ENCODE measurements at regions not wholly inside any gene's neighbourhood (a gene's known extent, or its start where the extent isn't known, plus 50 kb on each side); places are given as distances from the start of the nearest gene placed in this dataset.
A peak's percentile ranks its signal among the peaks of the same experiment; 100 is the strongest.

DNA sequence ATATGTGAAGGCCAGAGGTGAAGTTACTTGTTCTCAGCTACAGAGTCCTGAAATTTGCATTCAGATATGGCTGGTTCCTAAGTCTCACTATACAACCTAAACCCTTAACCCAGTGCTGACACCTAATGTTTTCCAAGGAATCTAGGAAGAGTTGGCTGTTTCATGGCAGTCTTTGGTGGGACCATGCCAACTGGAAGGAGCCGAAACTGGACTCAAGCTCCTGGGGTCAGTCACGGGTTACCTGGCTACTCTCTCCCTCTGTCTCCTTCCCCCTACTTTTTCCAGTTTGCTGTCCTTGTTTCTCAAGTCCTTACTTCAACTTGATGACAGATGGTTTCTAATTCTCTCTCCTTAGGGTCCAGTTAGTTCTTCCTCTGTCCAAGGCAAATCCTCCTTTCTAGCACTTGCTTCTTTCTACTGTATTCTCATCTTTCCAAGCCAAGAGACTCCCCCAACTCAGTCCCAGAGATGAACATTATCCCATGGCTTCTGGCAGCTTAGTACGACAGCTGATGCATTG lies 88.6 kb upstream of the COL6A5 start:
- TF ChIP-seq, protein P1, sequence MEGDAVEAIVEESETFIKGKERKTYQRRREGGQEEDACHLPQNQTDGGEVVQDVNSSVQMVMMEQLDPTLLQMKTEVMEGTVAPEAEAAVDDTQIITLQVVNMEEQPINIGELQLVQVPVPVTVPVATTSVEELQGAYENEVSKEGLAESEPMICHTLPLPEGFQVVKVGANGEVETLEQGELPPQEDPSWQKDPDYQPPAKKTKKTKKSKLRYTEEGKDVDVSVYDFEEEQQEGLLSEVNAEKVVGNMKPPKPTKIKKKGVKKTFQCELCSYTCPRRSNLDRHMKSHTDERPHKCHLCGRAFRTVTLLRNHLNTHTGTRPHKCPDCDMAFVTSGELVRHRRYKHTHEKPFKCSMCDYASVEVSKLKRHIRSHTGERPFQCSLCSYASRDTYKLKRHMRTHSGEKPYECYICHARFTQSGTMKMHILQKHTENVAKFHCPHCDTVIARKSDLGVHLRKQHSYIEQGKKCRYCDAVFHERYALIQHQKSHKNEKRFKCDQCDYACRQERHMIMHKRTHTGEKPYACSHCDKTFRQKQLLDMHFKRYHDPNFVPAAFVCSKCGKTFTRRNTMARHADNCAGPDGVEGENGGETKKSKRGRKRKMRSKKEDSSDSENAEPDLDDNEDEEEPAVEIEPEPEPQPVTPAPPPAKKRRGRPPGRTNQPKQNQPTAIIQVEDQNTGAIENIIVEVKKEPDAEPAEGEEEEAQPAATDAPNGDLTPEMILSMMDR (IDR thresholded peaks at IDR 0.05; ENCODE audit: unreplicated experiment): no peak
- Mint-ChIP-seq H3K27me3 (ENCODE audit: low read depth) (peaks cover 13% of the 10 kb centered on the region), H3K4me3 (no peak overlapping the region), H3K36me3 (no peaks in the 10 kb centered on the region), H3K4me1 (peaks cover 29% of the 10 kb centered on the region), H3K27ac (no peak overlapping the region), H3K9me3 (no peaks in the 10 kb centered on the region)
- DNase-seq (ENCODE audit: low spot score in 2 of 2, unreplicated experiment in 2 of 2): no peak

DNA sequence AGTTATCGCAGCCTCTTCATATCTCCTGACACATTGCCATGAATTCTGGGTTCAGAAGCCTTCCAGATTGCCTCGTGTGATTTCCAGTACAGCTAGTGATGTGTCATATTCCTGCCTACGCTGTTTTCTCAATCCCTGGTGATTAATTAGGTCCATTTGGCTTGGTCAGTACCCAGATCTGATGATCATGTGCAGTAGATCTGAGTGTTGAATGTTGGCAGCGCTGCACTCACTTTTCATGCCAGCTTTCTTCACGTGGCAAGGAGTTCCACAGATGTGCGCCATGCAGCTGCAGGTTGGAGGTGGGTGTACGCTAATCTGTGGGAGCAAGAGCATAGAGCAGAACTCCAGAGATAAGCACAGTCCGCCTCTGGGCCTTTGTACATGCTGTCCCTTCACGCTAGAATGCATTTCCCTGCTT lies 86.9 kb upstream of the COL6A5 start:
- no peak for DNase-seq (ENCODE audit: low spot score in 2 of 2, unreplicated experiment in 2 of 2)
- peak overlapping the region; percentile 15 for H3K27ac Mint-ChIP-seq
- peaks cover 3% of the 10 kb centered on the region for H3K27me3 Mint-ChIP-seq (ENCODE audit: low read depth)
- TF ChIP-seq, protein P1 (IDR thresholded peaks at IDR 0.05; ENCODE audit: unreplicated experiment): no peak
- H3K4me3 Mint-ChIP-seq: no peak overlapping the region
- H3K4me1 Mint-ChIP-seq: peaks cover 31% of the 10 kb centered on the region
- H3K36me3 Mint-ChIP-seq: no peaks in the 10 kb centered on the region
- H3K9me3 Mint-ChIP-seq: no peaks in the 10 kb centered on the region

DNA sequence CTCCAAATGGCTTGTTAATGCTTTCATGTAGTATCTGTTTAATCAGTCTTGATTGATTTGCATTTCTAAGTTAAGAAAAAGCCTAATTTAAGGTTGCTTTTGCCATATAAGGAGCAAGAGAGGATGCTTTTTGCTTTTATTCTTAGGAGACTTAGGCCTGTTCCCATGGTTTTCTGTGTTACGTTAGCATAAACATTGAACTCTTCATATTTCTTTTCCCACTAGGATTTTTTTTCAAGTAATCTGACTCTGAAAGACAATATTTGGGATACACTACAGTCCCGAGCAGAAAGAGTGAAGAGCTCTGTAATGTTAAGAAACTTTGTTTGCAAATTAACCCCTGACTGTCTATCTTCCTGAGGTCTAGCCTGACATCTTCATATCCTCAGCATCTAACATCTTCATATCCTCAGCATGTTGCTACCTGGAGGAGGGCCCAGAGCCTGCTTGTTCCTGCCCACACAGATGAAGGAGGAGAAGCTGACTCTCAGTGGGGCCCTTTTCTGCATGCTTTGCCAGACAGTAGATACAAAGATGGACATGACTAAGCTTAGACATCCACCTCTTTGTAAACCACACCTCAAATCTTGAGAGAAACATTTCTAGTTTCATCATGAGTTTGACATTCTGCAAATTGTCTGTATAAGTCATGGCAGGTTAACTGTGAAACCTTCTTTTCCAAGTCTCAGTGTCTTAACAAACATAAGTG lies 86.2 kb upstream of the COL6A5 start:
- DNase-seq (ENCODE audit: low spot score in 2 of 2, unreplicated experiment in 2 of 2): no peak
- H3K27me3 Mint-ChIP-seq (ENCODE audit: low read depth): peaks cover 3% of the 10 kb centered on the region
- H3K4me1 Mint-ChIP-seq: peaks cover 31% of the 10 kb centered on the region
- TF ChIP-seq, protein P1 (IDR thresholded peaks at IDR 0.05; ENCODE audit: unreplicated experiment): no peak
- H3K27ac Mint-ChIP-seq: peak overlapping the region; percentile 27
- no peaks in the 10 kb centered on the region for H3K9me3 Mint-ChIP-seq
- H3K4me3 Mint-ChIP-seq: no peak overlapping the region
- H3K36me3 Mint-ChIP-seq: no peaks in the 10 kb centered on the region

DNA sequence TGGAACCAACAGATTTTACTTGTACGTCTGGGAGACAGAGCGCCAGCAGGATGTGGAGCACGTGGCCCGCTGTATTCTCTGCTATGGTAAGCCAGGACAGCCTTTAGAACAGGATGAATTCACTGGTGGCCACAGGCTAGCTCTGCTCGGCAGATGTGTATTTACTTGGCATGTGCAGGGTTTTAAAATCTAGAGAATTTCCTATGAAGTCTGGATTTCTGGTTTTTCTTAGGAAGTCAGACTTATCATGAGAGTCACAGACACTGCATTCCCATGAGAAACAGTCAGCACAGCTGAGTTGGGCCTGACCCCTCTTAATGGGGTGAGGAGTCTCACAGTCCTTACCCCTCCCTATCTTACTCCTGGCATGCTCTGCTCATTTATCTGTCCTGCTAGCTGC lies 84.6 kb upstream of the COL6A5 start:
- DNase-seq (ENCODE audit: low spot score in 2 of 2, unreplicated experiment in 2 of 2): no peak
- no peaks in the 10 kb centered on the region for H3K9me3 Mint-ChIP-seq
- TF ChIP-seq, protein P1 (IDR thresholded peaks at IDR 0.05; ENCODE audit: unreplicated experiment): no peak
- H3K36me3 Mint-ChIP-seq: no peaks in the 10 kb centered on the region
- H3K27me3 Mint-ChIP-seq (ENCODE audit: low read depth): peaks cover 3% of the 10 kb centered on the region
- H3K4me3 Mint-ChIP-seq: no peak overlapping the region
- H3K27ac Mint-ChIP-seq: no peak overlapping the region
- peaks cover 31% of the 10 kb centered on the region for H3K4me1 Mint-ChIP-seq

DNA sequence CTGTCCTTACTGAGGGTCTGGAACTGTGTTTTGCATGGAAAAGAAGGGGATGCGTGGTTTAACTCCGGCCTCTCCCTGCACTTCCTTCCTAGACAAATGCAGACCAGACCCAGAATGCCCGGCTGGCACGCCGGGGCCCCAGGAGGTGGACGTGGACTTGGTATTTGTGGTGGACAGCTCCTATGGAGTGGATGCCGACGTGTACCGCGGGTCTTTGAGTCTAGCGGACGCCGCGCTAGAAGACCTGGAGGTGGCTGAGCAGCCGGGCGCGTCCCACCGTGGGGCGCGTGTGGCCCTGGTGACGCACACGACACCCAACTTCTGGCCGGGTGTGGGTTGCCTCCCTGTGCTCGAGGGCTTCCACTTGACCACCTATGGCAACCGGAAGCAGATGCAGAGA lies 81.8 kb upstream of the COL6A5 start:
- Mint-ChIP-seq H3K4me3 (no peak overlapping the region), H3K9me3 (no peaks in the 10 kb centered on the region), H3K4me1 (peaks cover 21% of the 10 kb centered on the region), H3K27ac (no peak overlapping the region), H3K36me3 (no peaks in the 10 kb centered on the region), H3K27me3 (ENCODE audit: low read depth) (peaks cover 6% of the 10 kb centered on the region)
- TF ChIP-seq, protein P1 (IDR thresholded peaks at IDR 0.05; ENCODE audit: unreplicated experiment): no peak
- DNase-seq (ENCODE audit: low spot score in 2 of 2, unreplicated experiment in 2 of 2): no peak
